Progenitor cell of endocrine pancreas (in vitro differentiated cells): ENCODE measurements at regions not wholly inside any gene's neighbourhood (a gene's known extent, or its start where the extent isn't known, plus 50 kb on each side); places are given as distances from the start of the nearest gene placed in this dataset.

Experiments
- DNase-seq: peaks from one replicate; pipeline ENCODE4 v3.0.0; 2021; ENCODE audit warnings: low spot score; ENCODE audit not compliant: unreplicated experiment
- H3K27ac Mint-ChIP-seq: 2 replicates; pipeline ENCODE4 v1.8.0; 2021; ENCODE audit warnings: mild to moderate bottlenecking, moderate library complexity, mixed read lengths
- H3K27me3 Mint-ChIP-seq: 2 replicates; pipeline ENCODE4 v1.8.0; 2021; ENCODE audit warnings: mixed read lengths
- H3K36me3 Mint-ChIP-seq: 2 replicates; pipeline ENCODE4 v1.8.0; 2022; ENCODE audit warnings: mixed read lengths; ENCODE audit not compliant: insufficient read depth
- H3K4me1 Mint-ChIP-seq: 2 replicates; pipeline ENCODE4 v1.8.0; 2021; ENCODE audit warnings: low read depth, mixed read lengths
- H3K4me3 Mint-ChIP-seq: 2 replicates; pipeline ENCODE4 v1.8.0; 2021; ENCODE audit warnings: low read depth, mild to moderate bottlenecking, moderate library complexity, mixed read lengths
- H3K9me3 Mint-ChIP-seq: 2 replicates; pipeline ENCODE4 v1.8.0; 2021; ENCODE audit warnings: low read depth, mixed read lengths
- TF ChIP-seq, protein P1 (sequence below): fragments of 200-600 bp; sonication (generic); IDR thresholded peaks from one replicate; pipeline ENCODE4 v1.5.0; 2021; ENCODE audit warnings: antibody characterized with exemption, mild to moderate bottlenecking; ENCODE audit not compliant: unreplicated experiment

DNA sequence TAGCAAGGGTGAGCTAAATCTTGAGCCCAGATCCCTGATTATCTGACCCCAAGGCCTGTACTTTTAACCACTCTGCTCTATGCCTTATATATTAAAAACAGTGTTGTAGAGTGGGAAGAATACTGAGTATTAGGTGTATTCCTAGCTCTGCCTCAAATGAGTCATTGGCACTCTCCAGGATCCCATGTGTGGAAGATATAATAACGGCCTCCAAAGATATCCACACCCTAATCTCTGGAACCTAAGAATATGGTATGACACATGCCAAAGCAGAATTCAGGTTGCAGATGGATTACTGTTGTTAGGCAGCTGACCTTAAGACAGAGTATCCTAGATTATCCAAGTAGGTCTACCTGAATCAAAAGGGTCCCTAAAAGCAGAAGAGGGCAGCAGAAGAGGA, 110.8 kb downstream of the ADRB2 start:
- Mint-ChIP-seq H3K27me3 (peaks cover 2% of the 10 kb centered on the region), H3K36me3 (no peaks in the 10 kb centered on the region), H3K4me3 (no peak overlapping the region), H3K9me3 (no peaks in the 10 kb centered on the region), H3K4me1 (peaks cover 7% of the 10 kb centered on the region), H3K27ac (no peak overlapping the region)
- DNase-seq = no peak
- TF ChIP-seq, protein P1, sequence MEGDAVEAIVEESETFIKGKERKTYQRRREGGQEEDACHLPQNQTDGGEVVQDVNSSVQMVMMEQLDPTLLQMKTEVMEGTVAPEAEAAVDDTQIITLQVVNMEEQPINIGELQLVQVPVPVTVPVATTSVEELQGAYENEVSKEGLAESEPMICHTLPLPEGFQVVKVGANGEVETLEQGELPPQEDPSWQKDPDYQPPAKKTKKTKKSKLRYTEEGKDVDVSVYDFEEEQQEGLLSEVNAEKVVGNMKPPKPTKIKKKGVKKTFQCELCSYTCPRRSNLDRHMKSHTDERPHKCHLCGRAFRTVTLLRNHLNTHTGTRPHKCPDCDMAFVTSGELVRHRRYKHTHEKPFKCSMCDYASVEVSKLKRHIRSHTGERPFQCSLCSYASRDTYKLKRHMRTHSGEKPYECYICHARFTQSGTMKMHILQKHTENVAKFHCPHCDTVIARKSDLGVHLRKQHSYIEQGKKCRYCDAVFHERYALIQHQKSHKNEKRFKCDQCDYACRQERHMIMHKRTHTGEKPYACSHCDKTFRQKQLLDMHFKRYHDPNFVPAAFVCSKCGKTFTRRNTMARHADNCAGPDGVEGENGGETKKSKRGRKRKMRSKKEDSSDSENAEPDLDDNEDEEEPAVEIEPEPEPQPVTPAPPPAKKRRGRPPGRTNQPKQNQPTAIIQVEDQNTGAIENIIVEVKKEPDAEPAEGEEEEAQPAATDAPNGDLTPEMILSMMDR = no peak

DNA sequence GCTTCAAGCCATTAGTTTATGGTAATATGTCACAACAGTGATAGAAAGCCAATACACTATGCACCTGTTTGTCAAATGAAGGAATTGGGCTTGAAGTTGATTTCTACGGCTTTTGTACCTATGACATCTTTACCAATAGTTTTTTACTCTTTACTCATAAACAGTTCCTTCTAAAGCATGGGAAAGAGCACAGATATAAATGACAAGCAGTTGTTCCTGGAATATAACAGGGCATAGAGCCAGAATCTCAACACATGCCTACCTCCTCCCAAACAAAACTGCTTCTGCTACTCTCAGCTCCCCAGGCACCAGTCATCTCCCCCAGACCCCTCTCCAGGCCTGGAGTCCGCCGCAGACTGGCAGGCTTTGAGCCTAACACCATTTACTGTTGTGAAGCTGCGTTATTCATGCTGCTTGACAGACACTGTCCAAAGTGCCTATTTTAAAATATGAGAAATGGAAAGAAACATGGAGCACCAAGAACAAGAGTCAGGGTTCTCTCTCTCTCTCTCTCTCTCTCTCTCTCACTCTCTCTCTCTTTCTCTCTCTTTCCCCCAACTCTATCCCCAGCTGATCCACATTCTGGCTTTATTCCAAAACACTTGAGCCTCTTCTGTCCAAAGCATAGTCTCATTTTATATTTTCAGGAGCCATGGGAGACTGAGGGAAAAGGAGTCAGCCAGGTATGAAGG, 111.6 kb downstream of the ADRB2 start:
- no peak for DNase-seq
- Mint-ChIP-seq H3K27me3 (peaks cover 2% of the 10 kb centered on the region), H3K27ac (no peak overlapping the region)

DNA sequence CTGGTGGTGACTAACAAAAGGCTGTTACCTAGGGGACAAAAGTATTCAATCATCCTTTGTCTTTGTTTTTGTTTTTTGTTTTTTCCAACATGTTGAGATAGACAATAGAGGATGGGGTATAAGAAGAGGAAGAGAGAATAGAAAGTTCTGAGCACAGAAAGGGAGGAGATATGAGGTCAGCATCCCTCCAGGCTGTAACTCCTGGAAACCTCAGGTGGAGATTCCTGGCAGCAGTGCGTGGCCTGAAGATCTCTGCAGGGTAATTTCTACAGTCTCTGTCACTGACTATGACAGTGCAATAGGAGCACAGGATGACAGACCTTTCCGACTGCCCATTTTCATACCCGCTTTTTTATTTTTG, 112.1 kb downstream of the ADRB2 start:
- TF ChIP-seq, protein P1 = no peak
- peaks cover 2% of the 10 kb centered on the region for H3K27me3 Mint-ChIP-seq
- H3K4me3 Mint-ChIP-seq = no peak overlapping the region
- H3K9me3 Mint-ChIP-seq = no peaks in the 10 kb centered on the region
- DNase-seq = no peak
- peaks cover 7% of the 10 kb centered on the region for H3K4me1 Mint-ChIP-seq
- H3K36me3 Mint-ChIP-seq = no peaks in the 10 kb centered on the region
- H3K27ac Mint-ChIP-seq = no peak overlapping the region

More for the DNA sequence above, 111.6 kb downstream of the ADRB2 start:
- Mint-ChIP-seq H3K4me3 (no peak overlapping the region), H3K4me1 (peaks cover 7% of the 10 kb centered on the region), H3K9me3 (no peaks in the 10 kb centered on the region), H3K36me3 (no peaks in the 10 kb centered on the region)
- TF ChIP-seq, protein P1 = no peak

DNA sequence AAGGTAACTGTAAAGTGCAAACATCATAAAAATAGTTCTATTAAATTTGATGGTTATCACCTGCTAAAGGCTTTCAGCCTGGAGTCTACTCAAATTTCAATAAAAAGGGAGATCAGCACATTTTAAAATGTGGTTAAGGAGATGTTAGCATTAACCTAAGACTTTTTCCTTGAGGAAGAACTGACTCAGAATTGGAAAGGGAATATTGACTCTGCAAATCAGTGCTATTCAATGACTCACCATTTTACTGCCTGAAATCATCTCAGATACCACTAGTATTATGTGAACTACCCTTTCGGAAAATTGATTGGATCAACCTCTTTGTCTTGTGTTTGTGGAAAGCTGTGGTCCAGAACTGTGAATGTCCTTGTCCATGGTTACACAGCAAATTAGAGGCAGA, 113.3 kb downstream of the ADRB2 start:
- Mint-ChIP-seq H3K4me1 (peaks cover 5% of the 10 kb centered on the region), H3K27ac (no peak overlapping the region), H3K36me3 (no peaks in the 10 kb centered on the region), H3K4me3 (no peak overlapping the region), H3K9me3 (no peaks in the 10 kb centered on the region), H3K27me3 (peaks cover 2% of the 10 kb centered on the region)
- no peak for DNase-seq
- TF ChIP-seq, protein P1 = no peak

DNA sequence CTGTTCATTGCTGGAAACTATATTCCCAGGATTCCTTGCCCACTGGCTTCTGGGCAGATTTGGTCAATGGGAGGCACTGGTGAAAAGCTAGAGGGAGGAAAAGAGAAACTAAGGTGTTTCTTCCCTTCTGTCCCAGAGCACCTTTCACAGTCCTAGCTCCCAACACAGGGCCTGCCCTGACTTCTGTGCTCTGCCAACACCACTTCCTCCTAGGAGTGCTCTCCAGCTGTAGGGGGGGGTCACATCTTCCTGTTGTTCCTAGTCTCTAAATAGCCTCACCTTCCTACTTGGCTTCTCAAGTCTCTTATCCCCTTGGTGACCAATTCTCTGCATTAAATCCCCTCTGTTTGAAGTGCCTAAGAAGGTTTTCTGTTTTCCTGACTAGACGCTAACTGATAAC, 115.4 kb downstream of the ADRB2 start:
- no peak overlapping the region for H3K27ac Mint-ChIP-seq
- no peaks in the 10 kb centered on the region for H3K36me3 Mint-ChIP-seq
- H3K9me3 Mint-ChIP-seq = no peaks in the 10 kb centered on the region
- peaks cover 4% of the 10 kb centered on the region for H3K4me1 Mint-ChIP-seq
- H3K27me3 Mint-ChIP-seq = no peaks in the 10 kb centered on the region
- H3K4me3 Mint-ChIP-seq = no peak overlapping the region
- TF ChIP-seq, protein P1 = no peak
- no peak for DNase-seq
